ENCODE measurements at regions not wholly inside any gene's neighbourhood (a gene's known extent, or its start where the extent isn't known, plus 50 kb on each side); places are given as distances from the start of the nearest gene placed in this dataset.

GRCh38 chr7:91568138-91568537 lies 303.9 kb downstream of the FZD1 start:
- Mint-ChIP-seq H3K9me3 (peaks cover 11 to 12% of the 10 kb centered on the region in 2 donors), H3K27me3 (ENCODE audit: low read depth in 2 of 2) (no peaks in the 10 kb centered on the region), H3K4me3 (no peak overlapping the region), H3K36me3 (no peaks in the 10 kb centered on the region), H3K4me1 (no peaks in the 10 kb centered on the region), H3K27ac (no peak overlapping the region)
- Histone ChIP-seq H3K4me3 (ENCODE audit: low read length) (no peak overlapping the region), H3K9me3 (ENCODE audit: control insufficient read depth, insufficient read depth, low read length) (peaks cover 5% of the 10 kb centered on the region), H3K4me1 (ENCODE audit: control insufficient read depth, insufficient read depth, low read length) (no peaks in the 10 kb centered on the region), H3K27ac (ENCODE audit: low read length) (no peak overlapping the region), H3K27me3 (ENCODE audit: control insufficient read depth, insufficient read depth, low read length) (no peaks in the 10 kb centered on the region), H3K36me3 (ENCODE audit: control insufficient read depth, insufficient read depth, low read length) (no peaks in the 10 kb centered on the region)
- DNase-seq = no peak
- no peak for TF ChIP-seq CTCF (IDR thresholded peaks at IDR 0.05)
- intact Hi-C loops (cut with micrococcal nuclease) = no loop called here
- 92% methylated on average over 1 of the region's 1 CpG for WGBS (ENCODE audit: insufficient coverage)
- ATAC-seq = no peak

- ATAC-seq (no peak), DNase-seq (no peak)
- H3K4me3 ChIP-seq (ENCODE audit: low read length) = no peak overlapping the region
- 100% methylated on average over 1 of the region's 1 CpG for WGBS (ENCODE audit: insufficient coverage)
- H3K27me3 Mint-ChIP-seq (ENCODE audit: low read depth in 2 of 2) = no peaks in the 10 kb centered on the region
- no peak overlapping the region for H3K4me3 Mint-ChIP-seq
- H3K27me3 ChIP-seq (ENCODE audit: control insufficient read depth, insufficient read depth, low read length) = no peaks in the 10 kb centered on the region
- H3K27ac ChIP-seq (ENCODE audit: low read length) = no peak overlapping the region
- intact Hi-C loops (cut with micrococcal nuclease) = no loop called here
- no peak for TF ChIP-seq CTCF (IDR thresholded peaks at IDR 0.05)
- H3K4me1 Mint-ChIP-seq = no peaks in the 10 kb centered on the region
- H3K27ac Mint-ChIP-seq = no peak overlapping the region
- peaks cover 11% of the 10 kb centered on the region in 2 donors for H3K9me3 Mint-ChIP-seq
- no peaks in the 10 kb centered on the region for H3K4me1 ChIP-seq (ENCODE audit: control insufficient read depth, insufficient read depth, low read length)
- H3K36me3 Mint-ChIP-seq = no peaks in the 10 kb centered on the region
- peaks cover 5% of the 10 kb centered on the region for H3K9me3 ChIP-seq (ENCODE audit: control insufficient read depth, insufficient read depth, low read length)
- H3K36me3 ChIP-seq (ENCODE audit: control insufficient read depth, insufficient read depth, low read length) = no peaks in the 10 kb centered on the region
These were observed 305.7 kb downstream of the FZD1 start for GRCh38 chr7:91569728-91570457.

- no peak for TF ChIP-seq CTCF (IDR thresholded peaks at IDR 0.05)
- Histone ChIP-seq H3K27ac (ENCODE audit: low read length) (no peak overlapping the region), H3K4me3 (ENCODE audit: low read length) (no peak overlapping the region), H3K36me3 (ENCODE audit: control insufficient read depth, insufficient read depth, low read length) (no peaks in the 10 kb centered on the region), H3K4me1 (ENCODE audit: control insufficient read depth, insufficient read depth, low read length) (no peaks in the 10 kb centered on the region), H3K9me3 (ENCODE audit: control insufficient read depth, insufficient read depth, low read length) (peaks cover 5% of the 10 kb centered on the region), H3K27me3 (ENCODE audit: control insufficient read depth, insufficient read depth, low read length) (no peaks in the 10 kb centered on the region)
- no peak overlapping the region for H3K27ac Mint-ChIP-seq
- no peaks in the 10 kb centered on the region for H3K4me1 Mint-ChIP-seq
- intact Hi-C loops (cut with micrococcal nuclease) = no loop called here
- peaks cover 11% of the 10 kb centered on the region in 2 donors for H3K9me3 Mint-ChIP-seq
- no peak overlapping the region for H3K4me3 Mint-ChIP-seq
- DNase-seq (no peak), ATAC-seq (no peak)
- H3K36me3 Mint-ChIP-seq = no peaks in the 10 kb centered on the region
- no peaks in the 10 kb centered on the region for H3K27me3 Mint-ChIP-seq (ENCODE audit: low read depth in 2 of 2)
These were observed 306.3 kb downstream of the FZD1 start for GRCh38 chr7:91570560-91570959.

GRCh38 chr7:91571601-91572000 lies 307.4 kb downstream of the FZD1 start:
- ATAC-seq (no peak), DNase-seq (no peak)
- Mint-ChIP-seq H3K4me1 (no peaks in the 10 kb centered on the region), H3K27me3 (ENCODE audit: low read depth in 2 of 2) (no peaks in the 10 kb centered on the region), H3K27ac (no peak overlapping the region), H3K9me3 (peaks cover 11 to 13% of the 10 kb centered on the region in 2 donors), H3K4me3 (no peak overlapping the region), H3K36me3 (no peaks in the 10 kb centered on the region)
- peaks cover 2% of the 10 kb centered on the region for H3K9me3 ChIP-seq (ENCODE audit: control insufficient read depth, insufficient read depth, low read length)
- H3K27ac ChIP-seq (ENCODE audit: low read length) = no peak overlapping the region
- no peak for TF ChIP-seq CTCF (IDR thresholded peaks at IDR 0.05)
- no peaks in the 10 kb centered on the region for H3K27me3 ChIP-seq (ENCODE audit: control insufficient read depth, insufficient read depth, low read length)
- H3K36me3 ChIP-seq (ENCODE audit: control insufficient read depth, insufficient read depth, low read length) = no peaks in the 10 kb centered on the region
- WGBS (ENCODE audit: insufficient coverage) = 100% methylated on average over 1 of the region's 1 CpG
- no peaks in the 10 kb centered on the region for H3K4me1 ChIP-seq (ENCODE audit: control insufficient read depth, insufficient read depth, low read length)
- H3K4me3 ChIP-seq (ENCODE audit: low read length) = no peak overlapping the region
- intact Hi-C loops (cut with micrococcal nuclease) = no loop called here

Measured in natural killer cell (primary cell).